HCT116 (cell line): ENCODE measurements at regions not wholly inside any gene's neighbourhood (a gene's known extent, or its start where the extent isn't known, plus 50 kb on each side); places are given as distances from the start of the nearest gene placed in this dataset.
A peak's percentile ranks its signal among the peaks of the same experiment; 100 is the strongest.

Experiments used
- ATAC-seq: fragments of 200-7000 bp; cut with Tn5 transposase; 2 replicates; pipeline ENCODE4 v1.9.1; 2020; ENCODE audit warnings: mild to moderate bottlenecking, moderate library complexity
- BruUV-seq: library from RNA; stranded (reverse); fragments of 400-500 nt; replicated peaks from 2 replicates; lab custom pipeline; 2021; lab: Mats Ljungman, UMichigan
- CTCF ChIA-PET: fragments of 300-600 bp; sonication (Branson Sonifier 250); formaldehyde crosslinking; loops from one replicate; lab custom pipeline; 2021; ENCODE audit warnings: antibody characterized with exemption; lab: Charles Lee
- POLR2A ChIA-PET: fragments of 300-600, 350-600 bp; sonication (Branson Sonifier 250); formaldehyde crosslinking; loops from one replicate; lab custom pipeline; 2021; ENCODE audit warnings: antibody characterized with exemption; lab: Charles Lee
- RAD21 ChIA-PET, 2 experiments: fragments of 300-600 bp; sonication (Branson Sonifier 250); formaldehyde crosslinking; loops; one replicate each; lab custom pipeline; 2023; ENCODE audit warnings: low total read pairs in 2 of 2; ENCODE audit not compliant: uncharacterized antibody in 2 of 2, unreplicated experiment in 2 of 2, low non-redundant PET in 1 of 2; lab: Charles Lee
- DNase-seq: peaks from one replicate; pipeline ENCODE4 v3.0.0-alpha.2; 2010; ENCODE audit warnings: low read depth, low spot score
- H2AFZ ChIP-seq: fragments of 200-600 bp; shearing (Covaris generic), sonication (generic); 2 replicates; pipeline ENCODE4 v1.6.1; 2017; ENCODE audit warnings: low read depth, mixed run types, mixed read lengths, antibody characterized with exemption, low read length; ENCODE audit not compliant: poor library complexity, severe bottlenecking
- H3K27ac ChIP-seq: 2 replicates; pipeline ENCODE4 v1.5.1; 2012; ENCODE audit warnings: low read depth, low read length
- H3K27me3 ChIP-seq: fragments of 200-600 bp; sonication (generic); 2 replicates; pipeline ENCODE4 v1.6.1; 2016; ENCODE audit warnings: mixed run types, low read length, mixed read lengths; ENCODE audit not compliant: insufficient read depth
- H3K36me3 ChIP-seq, 2 experiments: fragments of 200-500 bp in 1 of 2; fragments of 200-600 bp in 1 of 2; sonication (Bioruptor generic) in 1 of 2; sonication (generic) in 1 of 2; 2 replicates each; pipeline versions ENCODE4 v1.5.1 to v1.6.1; 2014 to 2016; ENCODE audit warnings: low read length in 2 of 2, inconsistent platforms in 1 of 2, mixed read lengths in 1 of 2, mixed run types in 1 of 2; ENCODE audit not compliant: insufficient read depth in 2 of 2, control insufficient read depth in 1 of 2
- H3K4me1 ChIP-seq, 2 experiments: fragments of 200-600 bp in 1 of 2; sonication (generic) in 1 of 2; 2 replicates each; pipeline versions ENCODE4 v1.5.1 to v1.6.1; 2012 to 2017; ENCODE audit warnings: low read length in 2 of 2, inconsistent platforms in 1 of 2, mild to moderate bottlenecking in 1 of 2, mixed read lengths in 1 of 2, mixed run types in 1 of 2, moderate library complexity in 1 of 2; ENCODE audit not compliant: insufficient read depth in 2 of 2, control insufficient read depth in 1 of 2
- H3K4me2 ChIP-seq: fragments of 200-600 bp; sonication (generic); 2 replicates; pipeline ENCODE4 v1.6.1; 2017; ENCODE audit warnings: mixed run types, low read length, mixed read lengths
- H3K4me3 ChIP-seq, 2 experiments: fragments of 200-600 bp in 1 of 2; sonication (generic) in 1 of 2; replicated peaks in 1 of 2; 2 replicates each; pipeline ENCODE4 v1.5.1; 2011 to 2016; ENCODE audit warnings: low read length in 2 of 2, control low read depth in 1 of 2, low read depth in 1 of 2, mild to moderate bottlenecking in 1 of 2, mixed read lengths in 1 of 2, mixed run types in 1 of 2
- H3K79me2 ChIP-seq: fragments of 200-600 bp; sonication (generic); 2 replicates; pipeline ENCODE4 v1.6.1; 2017; ENCODE audit warnings: mild to moderate bottlenecking, mixed run types, low read length, moderate library complexity, mixed read lengths; ENCODE audit not compliant: insufficient read depth
- H3K9ac ChIP-seq: fragments of 200-600 bp; sonication (generic); 2 replicates; pipeline ENCODE4 v1.6.1; 2016; ENCODE audit warnings: low read length, mixed read lengths
- H3K9me2 ChIP-seq: fragments of 200-600 bp; sonication (generic), shearing (Covaris generic); 2 replicates; pipeline ENCODE4 v1.6.1; 2017; ENCODE audit warnings: mixed run types, mild to moderate bottlenecking, moderate library complexity; ENCODE audit not compliant: insufficient read depth
- H3K9me3 ChIP-seq, 2 experiments: fragments of 200-500 bp in 1 of 2; fragments of 200-600 bp in 1 of 2; sonication (Bioruptor generic) in 1 of 2; sonication (generic) in 1 of 2; 2 replicates each; pipeline ENCODE4 v1.6.1; 2014 to 2017; ENCODE audit warnings: low read length in 2 of 2, mixed read lengths in 2 of 2, inconsistent platforms in 1 of 2, low read depth in 1 of 2, mild to moderate bottlenecking in 1 of 2, mixed run types in 1 of 2, moderate library complexity in 1 of 2; ENCODE audit not compliant: control insufficient read depth in 1 of 2, insufficient read depth in 1 of 2
- H4K20me1 ChIP-seq: fragments of 200-600 bp; sonication (generic), shearing (Covaris generic); 2 replicates; pipeline ENCODE4 v1.6.1; 2017; ENCODE audit warnings: mixed run types, mild to moderate bottlenecking, moderate library complexity; ENCODE audit not compliant: insufficient read depth
- ATF3 ChIP-seq: IDR thresholded peaks from 2 replicates; pipeline ENCODE4 v1.6.1; 2012
- CTCF ChIP-seq, 3 experiments: fragments of 200-600 bp in 1 of 3; sonication (generic) in 1 of 3; IDR thresholded peaks in 2 of 3; conservative IDR thresholded peaks in 1 of 3; 2 replicates each; pipeline ENCODE4 v1.5.1; 2012 to 2017; ENCODE audit warnings: low read depth in 2 of 3, low read length in 2 of 3, antibody characterized with exemption in 1 of 3, borderline replicate concordance in 1 of 3, control low read depth in 1 of 3, mild to moderate bottlenecking in 1 of 3, mixed read lengths in 1 of 3, mixed run types in 1 of 3, moderate library complexity in 1 of 3; ENCODE audit not compliant: insufficient read depth in 1 of 3
- EGR1 ChIP-seq: IDR thresholded peaks from 2 replicates; pipeline ENCODE4 v1.6.1; 2012; ENCODE audit warnings: low read depth
- EZH2phosphoT487 ChIP-seq: fragments of 200-600 bp; IDR thresholded peaks from 2 replicates; pipeline ENCODE4 v1.6.1; 2018; ENCODE audit warnings: antibody characterized with exemption, borderline replicate concordance
- FOSL1 ChIP-seq: IDR thresholded peaks from 2 replicates; pipeline ENCODE4 v1.6.1; 2012; ENCODE audit warnings: low read depth
- POLR2A ChIP-seq: IDR thresholded peaks from 2 replicates; pipeline ENCODE4 v1.7.0; 2011; ENCODE audit warnings: borderline replicate concordance; ENCODE audit not compliant: insufficient read depth, insufficient read length; ENCODE audit errors: extremely low read depth
- POLR2AphosphoS5 ChIP-seq: IDR thresholded peaks from 2 replicates; pipeline ENCODE4 v1.6.1; 2011; ENCODE audit warnings: mild to moderate bottlenecking, low read depth, low read length, moderate library complexity
- RAD21 ChIP-seq: IDR thresholded peaks from 2 replicates; pipeline ENCODE4 v1.6.1; 2012; ENCODE audit warnings: low read depth, mild to moderate bottlenecking
- SIN3A ChIP-seq: IDR thresholded peaks from 2 replicates; pipeline ENCODE4 v1.6.1; 2012; ENCODE audit warnings: low read depth
- YY1 ChIP-seq: IDR thresholded peaks from 2 replicates; pipeline ENCODE4 v1.6.1; 2011; ENCODE audit warnings: low read length, low read depth, moderate library complexity, mild to moderate bottlenecking; ENCODE audit not compliant: insufficient replicate concordance; ENCODE audit errors: extremely low read depth
- ZBTB33 ChIP-seq: IDR thresholded peaks from 2 replicates; pipeline ENCODE4 v1.6.1; 2011; ENCODE audit warnings: mild to moderate bottlenecking, low read length, moderate library complexity; ENCODE audit not compliant: insufficient replicate concordance; ENCODE audit errors: extremely low read depth
- ZFX ChIP-seq: fragments of 450-650 bp; IDR thresholded peaks from 2 replicates; pipeline ENCODE4 v1.6.1; 2017
- ZNF274 ChIP-seq: fragments of 200-500 bp; sonication (Bioruptor generic); IDR thresholded peaks from 2 replicates; pipeline ENCODE4 v1.6.1; 2014; ENCODE audit warnings: mild to moderate bottlenecking, low read depth, low read length, inconsistent platforms
- intact Hi-C: fragments of 100-400 bp; cut with micrococcal nuclease; formaldehyde crosslinking; loops from 2 replicates; pipeline ENCODE4 v1.10.0; 2022

- Histone ChIP-seq H4K20me1 (no peaks in the 10 kb centered on the region), H3K27me3 (no peaks in the 10 kb centered on the region), H3K9ac (no peak overlapping the region), H3K9me3 (no peaks in the 10 kb centered on the region; a peak in 1 of 4 replicates), H3K4me1 (no peaks in the 10 kb centered on the region), H3K27ac (no peak overlapping the region), H3K4me2 (no peak overlapping the region), H3K9me2 (no peaks in the 10 kb centered on the region), H2AFZ (no peak overlapping the region), H3K4me3 (no peak overlapping the region), H3K79me2 (no peaks in the 10 kb centered on the region), H3K36me3 (no peaks in the 10 kb centered on the region)
- intact Hi-C loops = no loop called here
- DNase-seq (no peak), ATAC-seq (no peak)
- CTCF ChIA-PET = no interaction called here
- POLR2A ChIA-PET = no interaction called here
- TF ChIP-seq POLR2A = no peak
- TF ChIP-seq EGR1 = no peak
- RAD21 ChIA-PET = no interaction called here
- no TSS peak for BruUV-seq
These were observed 592.6 kb downstream of the ETS1 start for GRCh38 chr11:127994736-127995135.

- DNase-seq (no peak), ATAC-seq (peak; percentile 25; the same call in 1 of the 2 replicates)
- no peak overlapping the region for H3K27ac ChIP-seq
- intact Hi-C loops = no loop called here
- no peak overlapping the region for H3K9ac ChIP-seq
- H3K4me2 ChIP-seq = no peak overlapping the region
- H4K20me1 ChIP-seq = no peaks in the 10 kb centered on the region
- TF ChIP-seq SIN3A (no peak), ZBTB33 (no peak), POLR2AphosphoS5 (no peak), ATF3 (no peak), ZNF274 (no peak), FOSL1 (no peak), YY1 (no peak), RAD21 (no peak), CTCF (IDR thresholded peaks at IDR 0.05 in 2 of 3, conservative IDR thresholded peaks at IDR 0.05 in 1 of 3; ENCODE audit: borderline replicate concordance in 1 of 3, insufficient read depth in 1 of 3, low read depth in 2 of 3, low read length in 2 of 3) (no peak), EZH2phosphoT487 (no peak), ZFX (no peak), POLR2A (no peak)
- no peaks in the 10 kb centered on the region for H3K79me2 ChIP-seq
- H2AFZ ChIP-seq = no peak overlapping the region
- no TSS peak for BruUV-seq
- POLR2A ChIA-PET = no interaction called here
- no peak overlapping the region for H3K4me3 ChIP-seq
- no peaks in the 10 kb centered on the region; a peak in 1 of 4 replicates for H3K9me3 ChIP-seq
- no peaks in the 10 kb centered on the region for H3K4me1 ChIP-seq
- CTCF ChIA-PET = no interaction called here
- no peaks in the 10 kb centered on the region for H3K27me3 ChIP-seq
- RAD21 ChIA-PET = no interaction called here
- H3K9me2 ChIP-seq = no peaks in the 10 kb centered on the region
- H3K36me3 ChIP-seq = no peaks in the 10 kb centered on the region
These were observed 593.6 kb downstream of the ETS1 start for GRCh38 chr11:127993788-127994187.
